ENCODE measurements at regions not wholly inside any gene's neighbourhood (a gene's known extent, or its start where the extent isn't known, plus 50 kb on each side); places are given as distances from the start of the nearest gene placed in this dataset.

DNA sequence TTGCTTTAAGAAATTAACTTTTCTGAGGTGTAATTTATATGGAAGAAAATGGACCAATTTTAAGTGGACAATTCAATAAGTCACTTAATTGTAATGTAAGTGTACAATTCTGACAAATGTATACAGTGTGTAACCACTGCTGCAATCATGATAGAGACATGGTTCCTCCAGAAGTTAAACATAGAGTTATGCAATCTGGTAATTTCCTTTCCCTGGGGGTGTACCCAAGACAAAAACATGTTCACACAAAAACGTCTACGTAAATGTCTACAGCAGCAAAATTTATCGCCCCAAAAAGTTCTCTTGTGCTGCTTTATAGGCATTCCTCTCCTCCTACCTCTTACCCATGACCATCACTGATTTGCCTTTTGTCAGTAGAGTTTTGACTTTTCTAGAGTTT, 141.5 kb downstream of the AQP4 start:
- Mint-ChIP-seq H3K27me3 (no peaks in the 10 kb centered on the region), H3K36me3 (ENCODE audit: low read depth) (no peaks in the 10 kb centered on the region), H3K27ac (no peak overlapping the region), H3K4me1 (no peaks in the 10 kb centered on the region), H3K4me3 (no peak overlapping the region), H3K9me3 (no peaks in the 10 kb centered on the region)
- ATAC-seq (replicated peaks), result no peak

- no peaks in the 10 kb centered on the region for H3K4me1 Mint-ChIP-seq
- no peaks in the 10 kb centered on the region for H3K36me3 Mint-ChIP-seq (ENCODE audit: low read depth)
- no peaks in the 10 kb centered on the region for H3K9me3 Mint-ChIP-seq
- H3K4me3 Mint-ChIP-seq, result no peak overlapping the region
- no peak for ATAC-seq (replicated peaks)
- H3K27me3 Mint-ChIP-seq, result no peaks in the 10 kb centered on the region
- H3K27ac Mint-ChIP-seq, result no peak overlapping the region
Observed at GRCh38 chr18:26722565-26722931, 143.0 kb downstream of the AQP4 start.

DNA sequence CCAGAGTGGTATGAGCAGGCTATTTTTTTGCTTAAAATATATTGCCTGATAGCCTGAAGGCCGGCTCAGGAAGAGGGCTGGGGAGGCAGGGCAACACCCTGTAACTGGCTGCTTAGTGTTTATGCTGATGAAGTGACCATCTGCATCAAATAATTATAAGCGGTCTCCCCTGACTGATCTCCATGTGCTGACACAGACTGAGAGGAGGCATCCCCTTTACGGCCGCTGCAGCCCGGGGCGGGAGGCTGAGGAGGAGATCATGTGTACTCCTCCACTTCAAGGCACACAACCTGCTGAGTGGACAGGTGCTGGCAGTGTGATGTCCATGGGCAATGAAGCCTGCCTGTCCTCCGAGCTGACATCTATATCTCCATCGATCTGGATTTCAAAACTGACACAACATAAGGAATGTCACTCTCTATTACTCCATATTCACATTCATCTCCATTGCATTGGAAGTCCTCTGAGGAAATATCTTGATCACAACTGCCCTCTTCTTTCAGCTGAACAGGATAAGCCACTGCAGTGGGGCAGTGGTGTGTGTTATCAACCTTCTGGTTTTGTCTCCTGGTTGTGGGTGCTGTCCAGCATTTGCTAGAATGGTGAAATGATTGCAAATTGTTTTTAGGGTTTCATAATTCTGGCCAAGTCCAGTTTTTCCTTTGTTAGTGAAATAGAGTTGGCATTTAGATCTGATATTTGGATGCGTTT, 143.5 kb downstream of the AQP4 start:
- Mint-ChIP-seq H3K36me3 (ENCODE audit: low read depth) (no peaks in the 10 kb centered on the region), H3K27me3 (no peaks in the 10 kb centered on the region), H3K27ac (no peak overlapping the region), H3K4me3 (no peak overlapping the region), H3K9me3 (no peaks in the 10 kb centered on the region), H3K4me1 (no peaks in the 10 kb centered on the region)
- ATAC-seq (replicated peaks), result no peak

GRCh38 chr18:26719896-26720295, 145.6 kb downstream of the AQP4 start:
- no peaks in the 10 kb centered on the region for H3K4me1 Mint-ChIP-seq
- H3K27ac Mint-ChIP-seq, result no peak overlapping the region
- H3K36me3 Mint-ChIP-seq (ENCODE audit: low read depth), result no peaks in the 10 kb centered on the region

GRCh38 chr18:26717123-26717719, 148.3 kb downstream of the AQP4 start:
- H3K4me1 Mint-ChIP-seq, result no peaks in the 10 kb centered on the region
- H3K4me3 Mint-ChIP-seq, result no peak overlapping the region
- no peaks in the 10 kb centered on the region for H3K36me3 Mint-ChIP-seq (ENCODE audit: low read depth)
- no peak overlapping the region for H3K27ac Mint-ChIP-seq
- no peak for ATAC-seq (replicated peaks)
- H3K27me3 Mint-ChIP-seq, result no peaks in the 10 kb centered on the region
- H3K9me3 Mint-ChIP-seq, result no peaks in the 10 kb centered on the region

More at GRCh38 chr18:26719896-26720295, 145.6 kb downstream of the AQP4 start:
- ATAC-seq (replicated peaks), result no peak
- H3K27me3 Mint-ChIP-seq, result no peaks in the 10 kb centered on the region
- H3K4me3 Mint-ChIP-seq, result no peak overlapping the region
- H3K9me3 Mint-ChIP-seq, result no peaks in the 10 kb centered on the region

GRCh38 chr18:26714739-26715138, 150.8 kb downstream of the AQP4 start:
- Mint-ChIP-seq H3K27me3 (peaks cover 4% of the 10 kb centered on the region), H3K27ac (no peak overlapping the region), H3K9me3 (no peaks in the 10 kb centered on the region), H3K36me3 (ENCODE audit: low read depth) (no peaks in the 10 kb centered on the region), H3K4me1 (no peaks in the 10 kb centered on the region), H3K4me3 (no peak overlapping the region)
- ATAC-seq (replicated peaks), result no peak

- Mint-ChIP-seq H3K9me3 (no peaks in the 10 kb centered on the region), H3K27me3 (peaks cover 8% of the 10 kb centered on the region), H3K4me1 (no peaks in the 10 kb centered on the region), H3K27ac (no peak overlapping the region), H3K4me3 (no peak overlapping the region), H3K36me3 (ENCODE audit: low read depth) (no peaks in the 10 kb centered on the region)
- ATAC-seq (replicated peaks), result no peak
Observed at GRCh38 chr18:26711756-26712155, 153.8 kb downstream of the AQP4 start.

- Mint-ChIP-seq H3K4me3 (no peak overlapping the region), H3K27me3 (peaks cover 8% of the 10 kb centered on the region), H3K36me3 (ENCODE audit: low read depth) (no peaks in the 10 kb centered on the region), H3K4me1 (no peaks in the 10 kb centered on the region), H3K27ac (no peak overlapping the region), H3K9me3 (no peaks in the 10 kb centered on the region)
- no peak for ATAC-seq (replicated peaks)
Observed at GRCh38 chr18:26710470-26711096, 154.9 kb downstream of the AQP4 start.

GRCh38 chr18:26709897-26710296, 155.6 kb downstream of the AQP4 start:
- Mint-ChIP-seq H3K27me3 (peaks cover 8% of the 10 kb centered on the region), H3K4me1 (no peaks in the 10 kb centered on the region), H3K4me3 (no peak overlapping the region), H3K36me3 (ENCODE audit: low read depth) (no peaks in the 10 kb centered on the region), H3K27ac (no peak overlapping the region), H3K9me3 (no peaks in the 10 kb centered on the region)
- no peak for ATAC-seq (replicated peaks)

DNA sequence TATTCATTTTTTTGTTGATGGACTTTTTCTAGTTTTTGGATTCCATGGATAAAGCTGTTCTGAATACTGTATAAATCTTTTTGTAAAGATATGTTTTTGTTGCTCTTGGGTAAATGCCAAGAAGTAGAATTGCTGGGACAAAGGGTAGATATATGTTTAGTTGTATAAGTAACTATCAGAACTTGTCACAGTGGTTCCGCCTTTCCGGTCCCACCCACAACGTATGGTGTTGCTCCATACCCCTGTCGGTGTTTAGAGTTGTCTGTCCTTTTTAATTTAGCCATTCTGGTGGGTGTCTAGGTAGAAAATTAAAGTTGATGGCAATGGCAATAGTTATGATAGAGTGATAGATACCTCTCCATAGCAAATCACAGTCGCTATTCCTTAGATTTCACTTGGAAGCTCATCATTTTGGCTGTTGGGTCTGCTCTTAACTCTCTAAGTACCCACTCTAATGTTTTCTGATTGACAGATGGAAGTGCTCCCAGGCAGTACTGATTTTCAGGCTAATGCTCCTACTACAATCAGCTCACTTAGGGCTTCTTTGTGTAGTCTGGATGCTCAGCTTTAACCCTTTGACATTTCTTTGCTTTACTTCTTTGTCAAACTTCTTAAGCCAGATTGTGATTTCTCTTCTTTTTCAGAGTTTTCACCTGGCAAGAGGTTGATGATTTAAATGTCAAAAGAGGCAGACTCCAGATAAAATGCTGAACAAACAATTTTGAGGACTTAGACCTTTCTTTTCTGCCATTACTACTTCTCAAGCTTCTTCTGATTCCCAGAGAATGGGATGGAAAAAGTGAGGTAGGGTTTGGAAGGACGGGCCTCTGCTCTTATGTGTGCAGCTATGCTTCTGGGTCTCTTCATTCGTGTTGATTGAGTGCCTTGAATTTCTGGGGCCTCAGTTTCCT, 156.4 kb downstream of the AQP4 start:
- H3K27ac Mint-ChIP-seq, result no peak overlapping the region
- H3K27me3 Mint-ChIP-seq, result peaks cover 8% of the 10 kb centered on the region
- ATAC-seq (replicated peaks), result no peak
- no peaks in the 10 kb centered on the region for H3K36me3 Mint-ChIP-seq (ENCODE audit: low read depth)
- H3K4me3 Mint-ChIP-seq, result no peak overlapping the region
- no peaks in the 10 kb centered on the region for H3K9me3 Mint-ChIP-seq
- H3K4me1 Mint-ChIP-seq, result no peaks in the 10 kb centered on the region

GRCh38 chr18:26706911-26707351, 158.6 kb downstream of the AQP4 start:
- Mint-ChIP-seq H3K36me3 (ENCODE audit: low read depth) (no peaks in the 10 kb centered on the region), H3K27me3 (peaks cover 8% of the 10 kb centered on the region), H3K4me1 (no peaks in the 10 kb centered on the region), H3K4me3 (no peak overlapping the region), H3K9me3 (no peaks in the 10 kb centered on the region), H3K27ac (no peak overlapping the region)
- no peak for ATAC-seq (replicated peaks)

- peaks cover 8% of the 10 kb centered on the region for H3K27me3 Mint-ChIP-seq
- H3K36me3 Mint-ChIP-seq (ENCODE audit: low read depth), result no peaks in the 10 kb centered on the region
- H3K4me1 Mint-ChIP-seq, result no peaks in the 10 kb centered on the region
- no peaks in the 10 kb centered on the region for H3K9me3 Mint-ChIP-seq
- H3K27ac Mint-ChIP-seq, result no peak overlapping the region
- no peak for ATAC-seq (replicated peaks)
- no peak overlapping the region for H3K4me3 Mint-ChIP-seq
Observed at GRCh38 chr18:26705757-26706156, 157.4 kb upstream of the KCTD1 start.

GRCh38 chr18:26703170-26703930, 155.0 kb upstream of the KCTD1 start:
- H3K27ac Mint-ChIP-seq, result no peak overlapping the region

GRCh38 chr18:26702086-26702485, 153.7 kb upstream of the KCTD1 start:
- ATAC-seq (replicated peaks), result no peak
- Mint-ChIP-seq H3K4me1 (no peaks in the 10 kb centered on the region), H3K36me3 (ENCODE audit: low read depth) (no peaks in the 10 kb centered on the region), H3K9me3 (no peaks in the 10 kb centered on the region), H3K4me3 (no peak overlapping the region), H3K27me3 (no peaks in the 10 kb centered on the region), H3K27ac (no peak overlapping the region)

More at GRCh38 chr18:26703170-26703930, 155.0 kb upstream of the KCTD1 start:
- H3K27me3 Mint-ChIP-seq, result no peaks in the 10 kb centered on the region
- H3K4me3 Mint-ChIP-seq, result no peak overlapping the region
- no peaks in the 10 kb centered on the region for H3K36me3 Mint-ChIP-seq (ENCODE audit: low read depth)
- ATAC-seq (replicated peaks), result no peak
- no peaks in the 10 kb centered on the region for H3K4me1 Mint-ChIP-seq
- no peaks in the 10 kb centered on the region for H3K9me3 Mint-ChIP-seq

All from activated T-helper 17 cell treated with anti-CD3 and anti-CD28 coated beads, Interleukin-2, amount 50 U/mL, for 72 hours (primary cell).